Osteoblast (primary cell): ENCODE measurements at regions not wholly inside any gene's neighbourhood (a gene's known extent, or its start where the extent isn't known, plus 50 kb on each side); places are given as distances from the start of the nearest gene placed in this dataset.

Source experiments
- DNase-seq: peaks from one replicate; pipeline ENCODE4 v3.0.0; 2011; ENCODE audit warnings: low spot score, mixed read lengths; ENCODE audit not compliant: insufficient read length; ENCODE audit errors: missing footprints
- H2AFZ ChIP-seq: 2 replicates; pipeline ENCODE4 v1.6.0; 2011; ENCODE audit warnings: mild to moderate bottlenecking, low read length
- H3K27ac ChIP-seq: 2 replicates; pipeline ENCODE4 v1.5.1; 2011; ENCODE audit warnings: mild to moderate bottlenecking, low read depth, low read length, moderate library complexity
- H3K27me3 ChIP-seq: 2 replicates; pipeline ENCODE4 v1.6.0; 2012; ENCODE audit warnings: mild to moderate bottlenecking, control low read depth, inconsistent platforms, low read length, moderate library complexity; ENCODE audit not compliant: insufficient read depth
- H3K36me3 ChIP-seq: 2 replicates; pipeline ENCODE4 v1.5.1; 2011; ENCODE audit warnings: mild to moderate bottlenecking, low read length, control low read depth, moderate library complexity; ENCODE audit not compliant: insufficient read depth
- H3K4me1 ChIP-seq: 2 replicates; pipeline ENCODE4 v1.5.1; 2011; ENCODE audit warnings: mild to moderate bottlenecking, low read length, control low read depth, moderate library complexity; ENCODE audit not compliant: insufficient read depth
- H3K4me2 ChIP-seq: 2 replicates; pipeline ENCODE4 v1.6.0; 2011; ENCODE audit warnings: mild to moderate bottlenecking, low read length; ENCODE audit not compliant: insufficient read depth
- H3K4me3 ChIP-seq: fragments of 200-600 bp; sonication (generic); 3 replicates; pipeline ENCODE4 v1.5.1; 2012; ENCODE audit warnings: mild to moderate bottlenecking, low read length, inconsistent platforms; ENCODE audit not compliant: insufficient read depth
- H3K79me2 ChIP-seq: 2 replicates; pipeline ENCODE4 v1.6.0; 2012; ENCODE audit warnings: mild to moderate bottlenecking, low read length, control low read depth, inconsistent platforms; ENCODE audit not compliant: insufficient read depth
- H3K9me3 ChIP-seq: 2 replicates; pipeline ENCODE4 v1.5.1; 2011; ENCODE audit warnings: low read depth, low read length, control low read depth
- H4K20me1 ChIP-seq: 2 replicates; pipeline ENCODE4 v1.6.0; 2012; ENCODE audit warnings: mild to moderate bottlenecking, low read length, control low read depth; ENCODE audit not compliant: insufficient read depth
- TF ChIP-seq, protein P1 (sequence below): IDR thresholded peaks from 2 replicates; pipeline ENCODE4 v1.5.1; 2011; ENCODE audit warnings: mild to moderate bottlenecking, low read depth, low read length, moderate library complexity; ENCODE audit errors: extremely low read depth

DNA sequence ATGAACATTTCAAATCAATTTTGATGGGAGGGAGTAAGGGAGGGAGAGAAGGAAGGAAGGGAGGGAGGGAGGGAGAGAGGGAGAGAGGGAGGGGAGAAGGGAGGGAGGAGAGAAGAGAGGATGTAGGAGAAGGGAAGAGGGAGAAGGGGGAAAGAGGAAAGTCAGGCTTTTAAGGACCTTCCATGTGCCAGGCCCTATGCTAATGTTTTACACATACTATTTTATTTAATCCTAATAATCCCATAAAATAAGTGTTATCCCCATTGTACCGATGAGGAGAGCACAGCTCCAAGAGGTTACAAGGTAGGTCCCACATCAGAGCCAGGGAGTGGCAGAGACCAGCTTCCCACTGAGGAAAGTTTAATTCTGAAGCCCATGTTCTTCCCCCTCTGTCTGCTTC, 341.9 kb downstream of the RAB28 start:
- H3K4me2 ChIP-seq: no peak overlapping the region
- H3K4me3 ChIP-seq: no peak overlapping the region
- no peaks in the 10 kb centered on the region for H3K4me1 ChIP-seq
- no peak overlapping the region for H3K27ac ChIP-seq
- no peaks in the 10 kb centered on the region for H3K79me2 ChIP-seq
- no peaks in the 10 kb centered on the region for H3K36me3 ChIP-seq
- no peaks in the 10 kb centered on the region for H3K9me3 ChIP-seq
- no peak overlapping the region for H2AFZ ChIP-seq
- no peak for DNase-seq
- no peaks in the 10 kb centered on the region for H3K27me3 ChIP-seq
- TF ChIP-seq, protein P1, sequence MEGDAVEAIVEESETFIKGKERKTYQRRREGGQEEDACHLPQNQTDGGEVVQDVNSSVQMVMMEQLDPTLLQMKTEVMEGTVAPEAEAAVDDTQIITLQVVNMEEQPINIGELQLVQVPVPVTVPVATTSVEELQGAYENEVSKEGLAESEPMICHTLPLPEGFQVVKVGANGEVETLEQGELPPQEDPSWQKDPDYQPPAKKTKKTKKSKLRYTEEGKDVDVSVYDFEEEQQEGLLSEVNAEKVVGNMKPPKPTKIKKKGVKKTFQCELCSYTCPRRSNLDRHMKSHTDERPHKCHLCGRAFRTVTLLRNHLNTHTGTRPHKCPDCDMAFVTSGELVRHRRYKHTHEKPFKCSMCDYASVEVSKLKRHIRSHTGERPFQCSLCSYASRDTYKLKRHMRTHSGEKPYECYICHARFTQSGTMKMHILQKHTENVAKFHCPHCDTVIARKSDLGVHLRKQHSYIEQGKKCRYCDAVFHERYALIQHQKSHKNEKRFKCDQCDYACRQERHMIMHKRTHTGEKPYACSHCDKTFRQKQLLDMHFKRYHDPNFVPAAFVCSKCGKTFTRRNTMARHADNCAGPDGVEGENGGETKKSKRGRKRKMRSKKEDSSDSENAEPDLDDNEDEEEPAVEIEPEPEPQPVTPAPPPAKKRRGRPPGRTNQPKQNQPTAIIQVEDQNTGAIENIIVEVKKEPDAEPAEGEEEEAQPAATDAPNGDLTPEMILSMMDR: no peak
- H4K20me1 ChIP-seq: no peaks in the 10 kb centered on the region

DNA sequence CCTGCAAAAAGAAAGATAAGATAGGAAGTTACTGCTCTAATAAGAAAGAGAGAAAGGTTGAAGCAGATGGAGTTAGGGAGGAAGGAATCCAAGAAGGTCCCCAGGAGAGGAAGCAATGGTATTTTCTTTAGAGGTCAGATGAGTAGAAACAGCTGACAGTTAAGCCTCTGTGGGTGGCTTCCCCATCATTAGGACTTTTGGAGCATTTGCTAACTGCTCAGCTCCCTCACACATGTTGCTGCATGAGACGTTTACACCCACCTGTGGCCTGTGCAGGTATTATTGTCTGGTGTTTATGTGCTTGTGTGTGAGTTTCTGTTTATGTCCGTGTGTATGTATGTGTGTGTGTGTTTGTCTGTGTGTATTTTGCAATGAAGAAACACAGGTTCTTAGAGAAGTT, 346.8 kb downstream of the RAB28 start:
- H3K27me3 ChIP-seq: no peaks in the 10 kb centered on the region
- DNase-seq: peak; percentile 14

DNA sequence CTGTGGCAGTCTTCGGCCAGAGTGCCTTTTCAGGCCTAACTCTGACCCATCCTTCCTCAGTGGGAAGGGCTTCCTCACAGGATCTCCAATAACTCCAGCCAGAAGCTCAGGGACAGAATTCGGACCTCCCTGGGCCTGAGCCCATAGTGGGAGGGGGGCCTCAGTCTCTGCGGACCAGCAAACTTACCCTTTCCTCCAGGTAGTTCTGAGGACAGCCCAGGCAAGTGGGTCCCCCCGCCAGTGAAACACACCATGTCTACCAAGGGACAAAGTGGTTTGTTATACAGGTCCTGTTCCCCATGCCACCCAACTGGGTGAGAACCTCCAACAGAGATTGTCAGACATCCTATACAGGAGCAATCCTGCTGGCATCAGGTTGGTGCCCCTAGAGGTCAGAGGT, 350.4 kb downstream of the RAB28 start:
- H3K27me3 ChIP-seq: no peaks in the 10 kb centered on the region
- TF ChIP-seq, protein P1: no peak
- no peak overlapping the region for H2AFZ ChIP-seq
- H3K4me3 ChIP-seq: no peak overlapping the region
- H3K27ac ChIP-seq: no peak overlapping the region
- no peak overlapping the region for H3K4me2 ChIP-seq
- no peak for DNase-seq
- no peaks in the 10 kb centered on the region for H3K4me1 ChIP-seq
- H3K9me3 ChIP-seq: no peaks in the 10 kb centered on the region
- no peaks in the 10 kb centered on the region for H3K36me3 ChIP-seq
- H4K20me1 ChIP-seq: no peaks in the 10 kb centered on the region
- no peaks in the 10 kb centered on the region for H3K79me2 ChIP-seq

More for the DNA sequence above, 346.8 kb downstream of the RAB28 start:
- Histone ChIP-seq H3K36me3 (no peaks in the 10 kb centered on the region), H3K4me2 (no peak overlapping the region), H2AFZ (no peak overlapping the region), H3K9me3 (no peaks in the 10 kb centered on the region), H3K79me2 (no peaks in the 10 kb centered on the region), H3K4me1 (no peaks in the 10 kb centered on the region), H3K4me3 (no peak overlapping the region), H4K20me1 (no peaks in the 10 kb centered on the region), H3K27ac (no peak overlapping the region)
- TF ChIP-seq, protein P1: no peak

DNA sequence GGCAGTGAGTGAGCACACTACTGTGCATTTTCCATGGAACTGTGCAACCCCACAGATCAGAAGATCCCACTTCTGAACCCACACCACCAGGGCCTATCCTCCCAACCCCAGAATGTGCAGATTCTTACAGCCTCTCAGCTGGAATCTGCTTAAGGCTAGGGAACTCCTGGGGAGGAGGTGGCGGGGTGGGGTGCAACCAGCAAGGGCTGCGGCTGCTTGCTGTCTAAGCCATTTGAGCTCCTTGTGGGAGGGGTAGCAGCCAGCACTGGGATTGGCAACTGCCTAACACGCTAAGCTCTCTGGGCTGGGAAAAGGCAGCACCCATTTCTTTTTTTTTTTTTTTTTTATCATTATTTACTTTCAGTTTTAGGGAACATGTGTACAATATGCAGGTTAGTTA, 353.3 kb downstream of the RAB28 start:
- Histone ChIP-seq H3K36me3 (no peaks in the 10 kb centered on the region), H3K79me2 (no peaks in the 10 kb centered on the region), H3K4me2 (no peak overlapping the region), H2AFZ (no peak overlapping the region), H3K4me1 (no peaks in the 10 kb centered on the region), H3K27ac (no peak overlapping the region), H3K9me3 (no peaks in the 10 kb centered on the region), H3K4me3 (no peak overlapping the region), H4K20me1 (no peaks in the 10 kb centered on the region), H3K27me3 (no peaks in the 10 kb centered on the region)
- DNase-seq: peak; percentile 4
- TF ChIP-seq, protein P1: no peak
